Osteocyte (in vitro differentiated cells): ENCODE measurements at regions not wholly inside any gene's neighbourhood (a gene's known extent, or its start where the extent isn't known, plus 50 kb on each side); places are given as distances from the start of the nearest gene placed in this dataset.

Experiments used
- DNase-seq: peaks from one replicate; pipeline ENCODE4 v3.0.0; 2021; ENCODE audit warnings: mixed read lengths; ENCODE audit not compliant: unreplicated experiment; ENCODE audit errors: extremely low spot score
- H3K27ac Mint-ChIP-seq: one replicate; pipeline ENCODE4 v1.8.0; 2021; ENCODE audit warnings: mild to moderate bottlenecking, mixed read lengths; ENCODE audit not compliant: unreplicated experiment
- H3K27me3 Mint-ChIP-seq: one replicate; pipeline ENCODE4 v1.8.0; 2021; ENCODE audit warnings: mixed read lengths; ENCODE audit not compliant: unreplicated experiment
- H3K36me3 Mint-ChIP-seq: one replicate; pipeline ENCODE4 v1.8.0; 2021; ENCODE audit warnings: mixed read lengths; ENCODE audit not compliant: unreplicated experiment
- H3K4me1 Mint-ChIP-seq: one replicate; pipeline ENCODE4 v1.8.0; 2021; ENCODE audit warnings: mixed read lengths; ENCODE audit not compliant: unreplicated experiment
- H3K4me3 Mint-ChIP-seq: one replicate; pipeline ENCODE4 v1.8.0; 2021; ENCODE audit warnings: mild to moderate bottlenecking, moderate library complexity, mixed read lengths; ENCODE audit not compliant: unreplicated experiment
- H3K9me3 Mint-ChIP-seq: one replicate; pipeline ENCODE4 v1.8.0; 2021; ENCODE audit warnings: mixed read lengths; ENCODE audit not compliant: unreplicated experiment
- CTCF ChIP-seq: fragments of 200-600 bp; sonication (generic); IDR thresholded peaks from 2 replicates; pipeline ENCODE4 v1.5.0; 2021; ENCODE audit warnings: antibody characterized with exemption, mild to moderate bottlenecking, moderate library complexity

- no peaks in the 10 kb centered on the region for H3K9me3 Mint-ChIP-seq
- no peaks in the 10 kb centered on the region for H3K4me1 Mint-ChIP-seq
- TF ChIP-seq CTCF = no peak
- H3K27ac Mint-ChIP-seq = no peak overlapping the region
- no peak overlapping the region for H3K4me3 Mint-ChIP-seq
- DNase-seq = no peak
- no peaks in the 10 kb centered on the region for H3K27me3 Mint-ChIP-seq
- H3K36me3 Mint-ChIP-seq = no peaks in the 10 kb centered on the region
Measured at GRCh38 chr1:30130099-30130498, 593.3 kb downstream of the MATN1 start.

GRCh38 chr1:30129421-30130055 is 593.8 kb downstream of the MATN1 start:
- no peaks in the 10 kb centered on the region for H3K9me3 Mint-ChIP-seq
- TF ChIP-seq CTCF = no peak
- H3K4me3 Mint-ChIP-seq = no peak overlapping the region
- H3K36me3 Mint-ChIP-seq = no peaks in the 10 kb centered on the region
- no peaks in the 10 kb centered on the region for H3K4me1 Mint-ChIP-seq
- no peak for DNase-seq
- no peaks in the 10 kb centered on the region for H3K27me3 Mint-ChIP-seq
- H3K27ac Mint-ChIP-seq = no peak overlapping the region

DNA sequence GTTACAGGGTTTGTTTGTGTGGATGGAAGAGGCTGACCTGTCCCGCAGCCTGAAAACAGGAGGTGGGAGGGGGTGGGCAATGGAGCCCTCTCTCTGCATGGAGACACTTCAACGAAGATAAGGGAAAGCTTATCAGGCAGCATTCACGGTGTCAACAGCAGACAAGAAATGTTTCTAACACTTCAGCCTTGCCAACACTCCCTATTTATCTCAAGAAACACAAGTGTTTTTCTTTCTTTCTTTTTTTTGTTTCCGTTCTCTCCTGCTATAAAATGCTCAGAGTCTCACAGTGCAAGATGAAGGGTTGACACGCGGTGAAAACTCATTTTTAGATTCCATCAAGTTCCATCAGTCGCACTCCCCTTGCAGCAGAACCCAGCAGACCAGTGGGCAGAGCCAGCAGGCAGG is 594.4 kb downstream of the MATN1 start:
- TF ChIP-seq CTCF = no peak
- Mint-ChIP-seq H3K36me3 (no peaks in the 10 kb centered on the region), H3K27me3 (no peaks in the 10 kb centered on the region), H3K4me1 (no peaks in the 10 kb centered on the region), H3K4me3 (no peak overlapping the region), H3K9me3 (no peaks in the 10 kb centered on the region), H3K27ac (no peak overlapping the region)
- no peak for DNase-seq

DNA sequence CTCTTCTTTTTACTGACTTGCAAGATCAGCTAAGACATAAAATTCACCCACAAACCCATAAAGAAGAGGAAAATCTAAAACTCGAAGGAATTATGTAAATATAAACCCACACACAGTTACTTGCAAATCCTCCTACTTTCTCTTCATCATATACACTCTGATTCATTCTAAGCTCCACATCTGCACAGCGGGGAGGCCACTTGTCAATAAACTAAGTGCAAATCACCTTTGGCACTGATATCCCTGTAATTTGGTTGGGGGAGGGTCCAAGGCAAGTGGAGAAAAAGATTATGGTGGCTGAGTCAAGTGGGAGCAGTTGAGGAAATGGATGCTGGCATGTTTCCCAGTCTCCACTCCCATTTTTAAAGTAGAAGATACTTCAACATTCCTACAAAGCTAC is 596.5 kb downstream of the MATN1 start:
- H3K9me3 Mint-ChIP-seq = no peaks in the 10 kb centered on the region
- no peaks in the 10 kb centered on the region for H3K36me3 Mint-ChIP-seq
- no peak for DNase-seq
- H3K27me3 Mint-ChIP-seq = no peaks in the 10 kb centered on the region
- H3K4me3 Mint-ChIP-seq = no peak overlapping the region
- H3K27ac Mint-ChIP-seq = no peak overlapping the region
- H3K4me1 Mint-ChIP-seq = no peaks in the 10 kb centered on the region
- TF ChIP-seq CTCF = no peak

GRCh38 chr1:30125821-30126170 is 597.6 kb downstream of the MATN1 start:
- Mint-ChIP-seq H3K36me3 (no peaks in the 10 kb centered on the region), H3K4me3 (no peak overlapping the region)

More at GRCh38 chr1:30125821-30126170, 597.6 kb downstream of the MATN1 start:
- Mint-ChIP-seq H3K4me1 (no peaks in the 10 kb centered on the region), H3K9me3 (no peaks in the 10 kb centered on the region), H3K27ac (no peak overlapping the region), H3K27me3 (no peaks in the 10 kb centered on the region)
- no peak for TF ChIP-seq CTCF
- DNase-seq = no peak
